Thyroid gland (tissue), 4 donors: ENCODE measurements at regions not wholly inside any gene's neighbourhood (a gene's known extent, or its start where the extent isn't known, plus 50 kb on each side); places are given as distances from the start of the nearest gene placed in this dataset.

ENCODE experiments used
- DNase-seq, 2 donors: peaks; one replicate each; pipeline ENCODE4 v3.0.0-alpha.2; 2019
- H3K27ac ChIP-seq, 3 donors: fragments of 200-600 bp; sonication (generic); 1 replicate in 2 of 3; 2 replicates in 1 of 3; pipeline ENCODE4 v1.5.1; 2016 to 2019; ENCODE audit warnings: mild to moderate bottlenecking in 1 of 3, moderate library complexity in 1 of 3
- H3K27me3 ChIP-seq: fragments of 200-600 bp; sonication (generic); one replicate; pipeline ENCODE4 v1.5.1; 2019
- H3K36me3 ChIP-seq, 2 donors: fragments of 200-600 bp; sonication (generic); one replicate each; pipeline ENCODE4 v1.5.1; 2016 to 2019
- H3K4me1 ChIP-seq, 2 donors: fragments of 200-600 bp; sonication (generic); one replicate each; pipeline ENCODE4 v1.5.1; 2017 to 2019
- H3K4me3 ChIP-seq, 3 donors: fragments of 200-600 bp; sonication (generic); replicated peaks in 1 of 3; 1 replicate in 2 of 3; 2 replicates in 1 of 3; pipeline ENCODE4 v1.5.1; 2016; ENCODE audit warnings: mild to moderate bottlenecking in 1 of 3
- H3K9me3 ChIP-seq: fragments of 200-600 bp; sonication (generic); one replicate; pipeline ENCODE4 v1.5.1; 2017
- CTCF ChIP-seq, 6 experiments: fragments of 200-600 bp in 3 of 6; fragments of 450-650 bp in 3 of 6; sonication (generic) in 3 of 6; IDR thresholded peaks; one replicate each; pipeline ENCODE4 v1.5.1; 2016 to 2019; ENCODE audit warnings: antibody characterized with exemption in 6 of 6, mild to moderate bottlenecking in 2 of 6, inconsistent platforms in 1 of 6, moderate library complexity in 1 of 6
- POLR2A ChIP-seq, 2 donors: fragments of 450-650 bp; IDR thresholded peaks; one replicate each; pipeline ENCODE4 v1.6.1; 2017; ENCODE audit warnings: antibody characterized with exemption in 2 of 2, mild to moderate bottlenecking in 2 of 2, moderate library complexity in 1 of 2
- WGBS, 2 donors: methylation state at CpG; one replicate each; pipeline ENCODE4 v1.1.5; 2017; 5-methylcytosine and 5-hydroxymethylcytosine counted together
- intact Hi-C: fragments of 100-400 bp; cut with DNase I; formaldehyde crosslinking; loops from one replicate; pipeline ENCODE4 v1.15.1; 2023

GRCh38 chr18:65459741-65460140, 291.1 kb upstream of the CDH7 start:
- H3K4me3 ChIP-seq: no peak overlapping the region
- intact Hi-C loops: no loop called here
- TF ChIP-seq CTCF (IDR thresholded peaks at IDR 0.05): no peak
- no peak for TF ChIP-seq POLR2A (IDR thresholded peaks at IDR 0.05)
- H3K36me3 ChIP-seq: no peaks in the 10 kb centered on the region
- no peak overlapping the region for H3K27ac ChIP-seq
- no peaks in the 10 kb centered on the region for H3K27me3 ChIP-seq
- no peaks in the 10 kb centered on the region for H3K9me3 ChIP-seq
- DNase-seq: no peak
- H3K4me1 ChIP-seq: no peaks in the 10 kb centered on the region
- 77 to 95% methylated on average over 3 of the region's 3 CpGs for WGBS, 2 donors

- Histone ChIP-seq H3K27me3 (no peaks in the 10 kb centered on the region), H3K9me3 (no peaks in the 10 kb centered on the region), H3K4me3 (no peak overlapping the region), H3K4me1 (no peaks in the 10 kb centered on the region), H3K27ac (no peak overlapping the region), H3K36me3 (no peaks in the 10 kb centered on the region)
- TF ChIP-seq POLR2A (IDR thresholded peaks at IDR 0.05): no peak
- DNase-seq: no peak
- intact Hi-C loops: no loop called here
- WGBS, 2 donors: 17 to 18% methylated on average over 1 of the region's 1 CpG
Observed at GRCh38 chr18:65458871-65459270, 291.9 kb upstream of the CDH7 start.

GRCh38 chr18:65439188-65439587, 311.6 kb upstream of the CDH7 start:
- H3K36me3 ChIP-seq: no peaks in the 10 kb centered on the region
- DNase-seq: no peak
- H3K4me1 ChIP-seq: no peaks in the 10 kb centered on the region
- intact Hi-C loops: no loop called here
- no peaks in the 10 kb centered on the region for H3K9me3 ChIP-seq
- WGBS, 2 donors: 45 to 48% methylated on average over 3 of the region's 3 CpGs
- no peaks in the 10 kb centered on the region for H3K27me3 ChIP-seq
- TF ChIP-seq CTCF (IDR thresholded peaks at IDR 0.05) (no peak), POLR2A (IDR thresholded peaks at IDR 0.05) (no peak)
- H3K27ac ChIP-seq: no peak overlapping the region
- H3K4me3 ChIP-seq: no peak overlapping the region

- TF ChIP-seq CTCF (IDR thresholded peaks at IDR 0.05) (no peak), POLR2A (IDR thresholded peaks at IDR 0.05) (no peak)
- 92 to 94% methylated on average over 4 of the region's 4 CpGs for WGBS, 2 donors
Observed at GRCh38 chr18:65436430-65436829, 314.4 kb upstream of the CDH7 start.

GRCh38 chr18:65435534-65435933, 315.3 kb upstream of the CDH7 start:
- H3K9me3 ChIP-seq: no peaks in the 10 kb centered on the region
- H3K4me1 ChIP-seq: no peaks in the 10 kb centered on the region
- no peak for DNase-seq
- intact Hi-C loops: no loop called here
- WGBS, 2 donors: 96 to 98% methylated on average over 2 of the region's 2 CpGs
- no peak overlapping the region for H3K4me3 ChIP-seq
- no peaks in the 10 kb centered on the region for H3K36me3 ChIP-seq
- TF ChIP-seq CTCF (IDR thresholded peaks at IDR 0.05): no peak
- no peak for TF ChIP-seq POLR2A (IDR thresholded peaks at IDR 0.05)
- H3K27me3 ChIP-seq: no peaks in the 10 kb centered on the region
- H3K27ac ChIP-seq: no peak overlapping the region

More at GRCh38 chr18:65436430-65436829, 314.4 kb upstream of the CDH7 start:
- Histone ChIP-seq H3K9me3 (no peaks in the 10 kb centered on the region), H3K4me3 (no peak overlapping the region), H3K27ac (no peak overlapping the region), H3K36me3 (no peaks in the 10 kb centered on the region), H3K27me3 (no peaks in the 10 kb centered on the region), H3K4me1 (no peaks in the 10 kb centered on the region)
- no peak for DNase-seq
- intact Hi-C loops: no loop called here

- intact Hi-C loops: no loop called here
- 74 to 85% methylated on average over 4 of the region's 4 CpGs for WGBS, 2 donors
- Histone ChIP-seq H3K27me3 (no peaks in the 10 kb centered on the region), H3K36me3 (no peaks in the 10 kb centered on the region), H3K9me3 (no peaks in the 10 kb centered on the region), H3K4me1 (no peaks in the 10 kb centered on the region), H3K4me3 (no peak overlapping the region), H3K27ac (no peak overlapping the region)
- TF ChIP-seq POLR2A (IDR thresholded peaks at IDR 0.05): no peak
- no peak for TF ChIP-seq CTCF (IDR thresholded peaks at IDR 0.05)
- DNase-seq: no peak
Observed at GRCh38 chr18:65429601-65430000, 321.2 kb upstream of the CDH7 start.
